ENCODE measurements at regions not wholly inside any gene's neighbourhood (a gene's known extent, or its start where the extent isn't known, plus 50 kb on each side); places are given as distances from the start of the nearest gene placed in this dataset.

GRCh38 chr7:32428546-32428945 is 61.6 kb downstream of the LSM5 start:
- DNase-seq, result no peak

- no peak for DNase-seq
These were observed 62.4 kb downstream of the LSM5 start for GRCh38 chr7:32427769-32428291.

- no peak for DNase-seq
These were observed 73.3 kb downstream of the LSM5 start for GRCh38 chr7:32416846-32417245.

GRCh38 chr7:32415936-32416335 is 74.2 kb downstream of the LSM5 start:
- no peak for DNase-seq

- no peak for DNase-seq
These were observed 74.7 kb downstream of the LSM5 start for GRCh38 chr7:32415519-32415918.

- no peak for DNase-seq
These were observed 77.7 kb downstream of the LSM5 start for GRCh38 chr7:32412471-32412870.

- DNase-seq, result no peak
These were observed 79.6 kb downstream of the LSM5 start for GRCh38 chr7:32410545-32410944.

GRCh38 chr7:32406386-32406785 is 83.8 kb downstream of the LSM5 start:
- no peak for DNase-seq

- no peak for DNase-seq
These were observed 86.5 kb downstream of the LSM5 start for GRCh38 chr7:32403463-32404229.

GRCh38 chr7:32400676-32401075 is 89.5 kb downstream of the LSM5 start:
- no peak for DNase-seq

GRCh38 chr7:32399311-32399710 is 90.9 kb downstream of the LSM5 start:
- no peak for DNase-seq

- DNase-seq, result no peak
These were observed 95.0 kb downstream of the LSM5 start for GRCh38 chr7:32395168-32395567.

- DNase-seq, result no peak
These were observed 96.3 kb downstream of the LSM5 start for GRCh38 chr7:32393861-32394260.

GRCh38 chr7:32390210-32390609 is 100.0 kb downstream of the LSM5 start:
- DNase-seq, result no peak

- DNase-seq, result no peak
These were observed 104.7 kb downstream of the LSM5 start for GRCh38 chr7:32385316-32385956.

GRCh38 chr7:32381024-32381601 is 109.1 kb downstream of the LSM5 start:
- DNase-seq, result no peak

GRCh38 chr7:32379510-32380112 is 110.6 kb downstream of the LSM5 start:
- DNase-seq, result no peak

GRCh38 chr7:32378988-32379387 is 111.2 kb downstream of the LSM5 start:
- no peak for DNase-seq

- no peak for DNase-seq
These were observed 125.6 kb downstream of the LSM5 start for GRCh38 chr7:32364581-32364980.

GRCh38 chr7:32360127-32360526 is 130.1 kb downstream of the LSM5 start:
- DNase-seq, result no peak

- no peak for DNase-seq
These were observed 132.5 kb downstream of the LSM5 start for GRCh38 chr7:32357535-32358277.

- no peak for DNase-seq
These were observed 142.8 kb downstream of the LSM5 start for GRCh38 chr7:32347244-32347828.

- DNase-seq, result no peak
These were observed 143.9 kb downstream of the LSM5 start for GRCh38 chr7:32346253-32346652.
